RWPE1 (cell line): ENCODE measurements at regions not wholly inside any gene's neighbourhood (a gene's known extent, or its start where the extent isn't known, plus 50 kb on each side); places are given as distances from the start of the nearest gene placed in this dataset.
"Not testable (repeated sequence)": the region's sequence is repeated elsewhere in the genome, so short reads cannot be mapped to it uniquely, and the experiment has no call there.

Experiments
- CTCF ChIA-PET: fragments of 350-600 bp; sonication (Branson Sonifier 250); formaldehyde crosslinking; extraction: SDS; loops from one replicate; lab custom pipeline; 2021; lab: Yijun Ruan, JAX
- POLR2A ChIA-PET: fragments of 400-600 bp; formaldehyde crosslinking; extraction: SDS; loops from one replicate; lab custom pipeline; 2020; ENCODE audit warnings: antibody characterized with exemption; ENCODE audit not compliant: low non-redundant PET; lab: Yijun Ruan, JAX
- DNase-seq: peaks from one replicate; pipeline ENCODE4 v3.0.0; 2012; ENCODE audit warnings: low spot score
- H3K27ac ChIP-seq: fragments of 450-650 bp; 2 replicates; pipeline ENCODE4 v1.5.1; 2017
- TF ChIP-seq, protein P1 (sequence below): fragments of 450-650 bp; conservative IDR thresholded peaks from 2 replicates; pipeline ENCODE4 v1.5.1; 2017; ENCODE audit warnings: low read depth, mild to moderate bottlenecking

DNA sequence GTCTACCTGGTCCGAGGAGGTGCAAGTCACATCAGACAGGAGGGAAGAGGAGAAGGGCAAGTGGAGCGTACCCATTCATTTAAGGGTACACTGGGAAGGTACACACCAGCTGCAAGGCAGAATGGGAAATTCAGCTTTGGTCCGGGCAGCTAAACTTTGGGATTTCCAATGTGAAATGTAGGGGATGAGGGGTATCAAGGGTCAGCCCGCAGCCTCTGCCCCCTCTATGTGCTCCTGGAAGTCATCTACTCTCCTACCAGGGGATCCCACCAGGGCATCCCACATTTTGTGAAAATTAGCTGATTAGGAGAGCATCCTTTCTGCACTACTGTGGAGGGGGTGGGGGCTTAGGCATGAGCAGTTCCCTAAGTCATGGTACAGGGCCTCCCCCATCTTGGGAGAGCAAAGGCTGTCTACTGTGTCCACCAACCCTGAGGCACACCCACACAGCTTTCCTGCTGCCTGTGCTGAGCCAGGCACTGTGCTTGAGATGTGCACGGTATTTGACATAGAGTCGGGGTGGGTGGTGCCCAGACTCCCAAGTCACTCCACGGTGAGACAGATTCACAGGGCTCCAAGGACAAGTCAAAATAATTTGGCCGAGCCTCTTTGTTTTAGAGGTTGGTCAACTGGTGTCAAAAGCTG, 189.1 kb upstream of the SULF2 start:
- ChIA-PET POLR2A (no interaction called here), CTCF (interaction anchor here (1.7 kb wide), 1 partner anchor 188 kb away, joined by 7 read pairs; no protein-coding TSS in a partner anchor)

DNA sequence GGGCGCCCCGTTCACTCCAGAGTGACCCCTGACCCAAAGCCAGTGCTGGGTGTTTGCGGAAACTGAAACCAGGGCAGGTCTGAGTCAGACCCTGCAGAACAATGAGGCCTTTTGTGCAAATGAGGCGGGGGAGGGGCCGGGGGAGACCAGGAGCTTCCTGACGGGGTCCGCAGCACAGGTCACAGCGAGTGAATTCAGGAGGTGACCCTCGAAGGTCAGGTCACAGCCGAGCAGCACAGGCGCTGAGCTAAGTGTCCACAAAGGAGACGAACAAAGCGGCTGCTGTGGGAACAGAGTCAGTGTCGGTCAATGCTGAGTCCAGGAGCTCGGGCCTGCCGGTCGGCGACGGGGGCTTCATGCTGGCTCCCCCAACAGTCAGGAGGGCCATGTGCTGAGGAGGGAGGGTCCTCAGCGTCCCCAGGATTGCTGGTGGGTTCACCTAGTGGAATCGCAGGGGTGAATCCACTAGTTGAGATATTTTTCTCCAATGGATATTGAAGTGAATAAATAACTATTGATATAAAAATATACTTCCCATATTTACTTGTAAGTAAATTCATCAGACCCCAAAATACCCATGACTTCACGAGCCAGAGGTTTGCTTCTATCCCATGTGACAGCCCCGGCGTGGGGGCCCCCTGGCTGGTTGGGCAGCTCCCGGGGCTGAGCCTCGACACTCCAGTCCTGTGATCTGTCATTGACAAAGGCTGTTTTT, 188.4 kb upstream of the SULF2 start:
- no peak for DNase-seq
- H3K27ac ChIP-seq: no peak overlapping the region
- TF ChIP-seq, protein P1, sequence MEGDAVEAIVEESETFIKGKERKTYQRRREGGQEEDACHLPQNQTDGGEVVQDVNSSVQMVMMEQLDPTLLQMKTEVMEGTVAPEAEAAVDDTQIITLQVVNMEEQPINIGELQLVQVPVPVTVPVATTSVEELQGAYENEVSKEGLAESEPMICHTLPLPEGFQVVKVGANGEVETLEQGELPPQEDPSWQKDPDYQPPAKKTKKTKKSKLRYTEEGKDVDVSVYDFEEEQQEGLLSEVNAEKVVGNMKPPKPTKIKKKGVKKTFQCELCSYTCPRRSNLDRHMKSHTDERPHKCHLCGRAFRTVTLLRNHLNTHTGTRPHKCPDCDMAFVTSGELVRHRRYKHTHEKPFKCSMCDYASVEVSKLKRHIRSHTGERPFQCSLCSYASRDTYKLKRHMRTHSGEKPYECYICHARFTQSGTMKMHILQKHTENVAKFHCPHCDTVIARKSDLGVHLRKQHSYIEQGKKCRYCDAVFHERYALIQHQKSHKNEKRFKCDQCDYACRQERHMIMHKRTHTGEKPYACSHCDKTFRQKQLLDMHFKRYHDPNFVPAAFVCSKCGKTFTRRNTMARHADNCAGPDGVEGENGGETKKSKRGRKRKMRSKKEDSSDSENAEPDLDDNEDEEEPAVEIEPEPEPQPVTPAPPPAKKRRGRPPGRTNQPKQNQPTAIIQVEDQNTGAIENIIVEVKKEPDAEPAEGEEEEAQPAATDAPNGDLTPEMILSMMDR: no peak
- CTCF ChIA-PET: interaction anchor here (1.7 kb wide), 1 partner anchor 187 kb away, joined by 7 read pairs; no protein-coding TSS in a partner anchor
- POLR2A ChIA-PET: no interaction called here

More for the DNA sequence above, 189.1 kb upstream of the SULF2 start:
- no peak overlapping the region for H3K27ac ChIP-seq
- no peak for DNase-seq
- TF ChIP-seq, protein P1: no peak

DNA sequence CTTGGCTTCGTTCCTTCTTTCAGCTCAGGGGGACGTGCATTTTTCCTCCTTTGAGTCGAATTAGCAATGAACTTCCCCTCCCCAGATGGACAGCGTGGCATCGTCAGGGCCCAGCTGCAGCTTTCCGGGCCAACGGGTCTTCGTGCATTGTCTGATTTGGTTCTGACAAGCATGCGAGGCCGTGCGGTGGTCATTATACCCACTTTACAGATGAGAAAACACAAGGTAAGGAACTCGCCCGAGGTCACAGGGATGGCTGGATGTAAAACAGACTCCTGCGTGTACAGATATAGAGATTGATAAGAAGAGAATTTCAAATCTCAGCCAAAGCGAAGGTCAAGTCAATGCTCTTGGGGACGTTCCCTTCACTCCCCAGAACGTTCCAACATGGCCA, 187.6 kb upstream of the SULF2 start:
- H3K27ac ChIP-seq: no peak overlapping the region; the same call in 1 of the 2 replicates
- ChIA-PET CTCF (interaction anchor here (0.6 to 1.0 kb wide), 2 partner anchors 10 to 812 kb away, joined by 3 read pairs; no protein-coding TSS in a partner anchor), POLR2A (no interaction called here)
- TF ChIP-seq, protein P1: no peak
- no peak for DNase-seq

DNA sequence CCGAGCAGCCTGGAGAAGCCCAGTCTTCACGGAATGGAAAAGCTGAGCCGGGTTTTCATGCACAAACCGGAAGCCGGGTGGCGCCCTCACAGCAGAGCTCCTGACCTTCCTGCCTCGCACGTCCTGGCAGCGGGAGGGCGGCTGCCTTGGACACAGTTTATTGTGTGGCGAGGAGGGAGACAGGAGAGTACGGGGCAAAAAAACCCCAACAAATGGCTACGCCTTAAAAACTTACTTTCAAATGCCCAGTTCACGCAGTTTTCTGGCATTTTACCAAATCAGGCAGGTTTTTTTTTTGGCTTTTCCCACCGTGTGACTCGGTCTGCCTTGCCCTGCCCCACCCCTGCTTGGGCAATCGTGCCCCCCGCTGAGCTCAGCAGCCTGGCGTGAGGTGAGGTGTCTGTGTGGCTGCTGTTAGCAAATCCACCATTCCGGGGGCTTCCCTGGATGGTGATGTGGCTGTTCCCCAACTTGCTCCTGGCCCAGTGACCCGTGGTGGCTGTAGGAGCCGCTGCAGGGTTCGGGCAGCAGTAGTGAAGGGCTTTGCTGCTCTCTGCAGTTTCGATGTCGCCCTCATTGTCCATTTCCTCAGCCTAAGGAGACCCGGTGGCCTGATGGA, 187.1 kb upstream of the SULF2 start:
- DNase-seq, POLR2A ChIA-PET: not testable (repeated sequence)
- peak overlapping the region; percentile 15 for H3K27ac ChIP-seq
- CTCF ChIA-PET: interaction anchor here (0.6 to 1.0 kb wide), 3 partner anchors 10 to 812 kb away, joined by 3 read pairs; no protein-coding TSS in a partner anchor

DNA sequence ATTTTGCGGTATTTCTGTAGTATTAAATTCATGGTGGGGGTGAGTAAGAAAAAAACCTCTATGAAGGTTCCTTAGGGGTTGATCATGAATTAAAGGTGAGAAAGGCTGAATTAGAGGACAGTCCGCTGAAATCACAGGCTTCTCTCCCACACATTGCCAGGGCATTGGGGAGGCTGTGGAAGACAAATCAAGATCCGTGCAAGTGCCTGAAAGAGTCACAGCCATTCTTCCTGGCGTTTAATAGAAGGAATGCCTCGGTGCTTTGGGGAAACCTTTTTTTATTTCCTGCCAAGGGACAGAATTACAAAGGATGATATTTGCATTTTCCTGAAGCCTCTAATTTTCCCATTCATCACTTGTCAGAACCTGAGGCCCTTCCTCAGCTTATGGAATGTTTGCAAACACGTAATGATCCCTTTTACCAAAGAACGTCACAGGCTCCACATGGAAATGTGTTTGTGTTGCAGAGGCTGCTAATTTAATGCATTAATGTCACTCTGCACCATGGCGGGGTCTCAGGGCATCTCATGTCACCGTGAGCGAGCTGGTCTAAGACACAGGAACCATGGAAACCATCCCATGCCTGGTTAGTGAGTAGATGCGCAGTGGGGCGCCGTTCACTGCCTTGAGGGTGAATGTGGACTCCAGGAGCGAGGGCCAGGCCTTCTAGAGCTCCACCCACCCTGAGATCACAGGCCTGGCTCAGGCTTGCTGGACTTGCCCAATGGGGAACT, 185.9 kb upstream of the SULF2 start:
- TF ChIP-seq, protein P1: no peak
- CTCF ChIA-PET: no interaction called here
- peak overlapping the region; percentile 15 for H3K27ac ChIP-seq
- DNase-seq: no peak
- POLR2A ChIA-PET: no interaction called here

DNA sequence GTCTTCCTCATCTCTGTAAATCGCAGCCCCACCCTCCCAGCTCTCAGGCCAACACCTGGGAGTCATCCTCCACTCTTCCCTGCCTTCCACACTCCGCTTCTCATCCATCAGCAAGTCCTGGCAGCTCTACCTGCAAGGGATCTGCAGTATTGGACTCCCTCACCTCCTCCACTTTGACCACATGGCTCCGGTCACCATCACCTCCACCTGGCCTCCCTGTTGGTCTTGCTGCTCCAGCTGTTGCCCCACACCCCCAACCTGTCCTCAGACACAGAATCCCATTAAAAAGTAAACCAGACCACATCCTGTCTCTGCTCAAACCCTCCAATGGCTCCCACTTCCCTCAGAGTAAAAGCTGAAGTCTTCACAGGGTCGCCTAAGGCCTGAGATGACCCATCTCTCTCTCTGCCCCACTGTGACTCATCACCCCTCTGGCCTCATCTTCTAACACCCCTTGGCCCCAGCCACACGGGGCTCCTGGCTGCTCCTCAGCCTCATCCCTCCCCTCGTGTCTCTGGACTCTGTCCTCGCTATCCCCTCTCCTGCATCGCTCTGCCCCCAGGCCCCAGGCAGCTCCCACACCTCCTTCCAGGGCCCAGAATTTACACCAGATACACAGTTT, 185.1 kb upstream of the SULF2 start:
- POLR2A ChIA-PET: no interaction called here
- CTCF ChIA-PET: no interaction called here
- no peak for DNase-seq
- H3K27ac ChIP-seq: peak overlapping the region; percentile 1
- TF ChIP-seq, protein P1: no peak
